GM12892 (cell line): ENCODE measurements at regions not wholly inside any gene's neighbourhood (a gene's known extent, or its start where the extent isn't known, plus 50 kb on each side); places are given as distances from the start of the nearest gene placed in this dataset.

Experiments
- POLR2A ChIP-seq: IDR thresholded peaks from 2 replicates; pipeline ENCODE4 v1.6.1; 2011; ENCODE audit warnings: low read depth, low read length, control low read depth
- POLR2AphosphoS5 ChIP-seq: IDR thresholded peaks from 2 replicates; pipeline ENCODE4 v1.6.1; 2011; ENCODE audit warnings: low read depth, low read length, control low read depth

DNA sequence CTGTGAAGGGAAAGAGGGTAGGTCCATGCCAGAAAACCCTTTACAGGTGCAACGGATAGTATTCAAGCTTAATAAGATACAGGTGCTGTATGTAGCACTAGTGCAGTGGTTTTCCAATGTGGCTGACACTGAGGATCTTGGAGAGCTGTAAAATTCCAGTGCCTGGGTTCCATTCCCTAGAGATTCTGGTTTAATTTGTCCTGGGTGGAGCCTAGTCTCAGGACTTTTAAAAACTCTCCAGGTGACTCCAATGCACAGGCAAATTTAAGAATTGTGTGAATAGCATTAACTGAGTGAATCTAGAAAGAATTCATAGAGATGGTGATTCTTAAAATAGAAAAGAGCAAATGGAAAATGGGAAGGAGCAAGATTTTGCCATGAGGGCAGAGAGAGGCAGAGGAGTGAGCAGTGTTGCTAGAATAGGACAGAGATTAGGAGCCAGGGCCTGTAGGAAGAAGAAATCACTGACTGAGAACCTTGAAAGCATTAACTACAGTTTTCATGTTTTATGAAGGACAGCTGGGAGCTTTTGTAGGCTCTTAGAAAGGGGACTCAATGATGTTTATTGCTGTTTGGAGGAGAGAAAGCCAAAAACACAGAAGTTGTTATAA lies 261.8 kb downstream of the DLEU7 start:
- TF ChIP-seq POLR2A (no peak), POLR2AphosphoS5 (no peak)
